ENCODE measurements at regions not wholly inside any gene's neighbourhood (a gene's known extent, or its start where the extent isn't known, plus 50 kb on each side); places are given as distances from the start of the nearest gene placed in this dataset.
"Not testable (repeated sequence)": the region's sequence is repeated elsewhere in the genome, so short reads cannot be mapped to it uniquely, and the experiment has no call there.

- H3K9me3 ChIP-seq (replicated peaks; ENCODE audit: low read length): no peaks in the 10 kb centered on the region
- H3K36me3 ChIP-seq (ENCODE audit: insufficient read depth, low read length): no peaks in the 10 kb centered on the region
- H3K4me2 ChIP-seq (ENCODE audit: low read length): no peak overlapping the region
- H3K27me3 ChIP-seq (ENCODE audit: control insufficient read depth, insufficient read depth, low read length): no peaks in the 10 kb centered on the region
- H3K4me3 ChIP-seq (ENCODE audit: low read length): no peak overlapping the region
- H3K4me1 ChIP-seq (ENCODE audit: control insufficient read depth, insufficient read depth, low read length): peaks cover 19% of the 10 kb centered on the region
- no peak overlapping the region for H3K9ac ChIP-seq (ENCODE audit: low read depth, low read length)
Observed at GRCh38 chr7:106731646-106732444, 70.9 kb upstream of the CCDC71L start.

GRCh38 chr7:106735637-106736036, 74.7 kb upstream of the CCDC71L start:
- Histone ChIP-seq H3K4me2 (ENCODE audit: low read length) (no peak overlapping the region), H3K4me1 (ENCODE audit: control insufficient read depth, insufficient read depth, low read length) (peaks cover 21% of the 10 kb centered on the region), H3K27me3 (ENCODE audit: control insufficient read depth, insufficient read depth, low read length) (no peaks in the 10 kb centered on the region), H3K4me3 (ENCODE audit: low read length) (no peak overlapping the region), H3K9me3 (replicated peaks; ENCODE audit: low read length) (no peaks in the 10 kb centered on the region), H3K9ac (ENCODE audit: low read depth, low read length) (no peak overlapping the region), H3K36me3 (ENCODE audit: insufficient read depth, low read length) (no peaks in the 10 kb centered on the region)

- Histone ChIP-seq H3K36me3 (ENCODE audit: insufficient read depth, low read length) (no peaks in the 10 kb centered on the region), H3K4me3 (ENCODE audit: low read length) (no peak overlapping the region), H3K4me2 (ENCODE audit: low read length) (no peak overlapping the region), H3K4me1 (ENCODE audit: control insufficient read depth, insufficient read depth, low read length) (peaks cover 16% of the 10 kb centered on the region), H3K9me3 (replicated peaks; ENCODE audit: low read length) (no peaks in the 10 kb centered on the region), H3K27me3 (ENCODE audit: control insufficient read depth, insufficient read depth, low read length) (no peaks in the 10 kb centered on the region), H3K9ac (ENCODE audit: low read depth, low read length) (peak overlapping the region; percentile 6)
Observed at GRCh38 chr7:106736123-106736507, 75.2 kb upstream of the CCDC71L start.

- Histone ChIP-seq H3K27me3 (ENCODE audit: control insufficient read depth, insufficient read depth, low read length) (no peaks in the 10 kb centered on the region), H3K9ac (ENCODE audit: low read depth, low read length) (peak overlapping the region; percentile 59), H3K4me2 (ENCODE audit: low read length) (peak overlapping the region; percentile 49), H3K4me1 (ENCODE audit: control insufficient read depth, insufficient read depth, low read length) (peaks cover 11% of the 10 kb centered on the region), H3K36me3 (ENCODE audit: insufficient read depth, low read length) (no peaks in the 10 kb centered on the region), H3K4me3 (ENCODE audit: low read length) (peak overlapping the region; percentile 10), H3K9me3 (replicated peaks; ENCODE audit: low read length) (no peaks in the 10 kb centered on the region)
Observed at GRCh38 chr7:106736508-106737201, 75.7 kb upstream of the CCDC71L start.

- peaks cover 6% of the 10 kb centered on the region for H3K4me1 ChIP-seq (ENCODE audit: control insufficient read depth, insufficient read depth, low read length)
- H3K4me2 ChIP-seq (ENCODE audit: low read length): peak overlapping the region; percentile 49
- no peaks in the 10 kb centered on the region for H3K27me3 ChIP-seq (ENCODE audit: control insufficient read depth, insufficient read depth, low read length)
- no peaks in the 10 kb centered on the region for H3K36me3 ChIP-seq (ENCODE audit: insufficient read depth, low read length)
- H3K4me3 ChIP-seq (ENCODE audit: low read length): no peak overlapping the region
- H3K9ac ChIP-seq (ENCODE audit: low read depth, low read length): peak overlapping the region; percentile 59
- H3K9me3 ChIP-seq (replicated peaks; ENCODE audit: low read length): no peaks in the 10 kb centered on the region
Observed at GRCh38 chr7:106737202-106737562, 76.2 kb upstream of the CCDC71L start.

- Histone ChIP-seq H3K4me3 (ENCODE audit: low read length) (no peak overlapping the region), H3K36me3 (ENCODE audit: insufficient read depth, low read length) (no peaks in the 10 kb centered on the region), H3K4me2 (ENCODE audit: low read length) (no peak overlapping the region), H3K27me3 (ENCODE audit: control insufficient read depth, insufficient read depth, low read length) (no peaks in the 10 kb centered on the region), H3K9ac (ENCODE audit: low read depth, low read length) (no peak overlapping the region), H3K9me3 (replicated peaks; ENCODE audit: low read length) (no peaks in the 10 kb centered on the region), H3K4me1 (ENCODE audit: control insufficient read depth, insufficient read depth, low read length) (peaks cover 6% of the 10 kb centered on the region)
Observed at GRCh38 chr7:106740806-106741205, 79.8 kb upstream of the CCDC71L start.

GRCh38 chr7:106744563-106745091, 83.7 kb upstream of the CCDC71L start:
- no peaks in the 10 kb centered on the region for H3K36me3 ChIP-seq (ENCODE audit: insufficient read depth, low read length)
- no peaks in the 10 kb centered on the region for H3K4me1 ChIP-seq (ENCODE audit: control insufficient read depth, insufficient read depth, low read length)
- no peak overlapping the region for H3K4me3 ChIP-seq (ENCODE audit: low read length)
- no peaks in the 10 kb centered on the region for H3K27me3 ChIP-seq (ENCODE audit: control insufficient read depth, insufficient read depth, low read length)
- H3K9ac ChIP-seq (ENCODE audit: low read depth, low read length): no peak overlapping the region
- no peak overlapping the region for H3K4me2 ChIP-seq (ENCODE audit: low read length)
- no peaks in the 10 kb centered on the region for H3K9me3 ChIP-seq (replicated peaks; ENCODE audit: low read length)

GRCh38 chr7:106747301-106747700, 86.3 kb upstream of the CCDC71L start:
- not testable (repeated sequence) for H3K9ac ChIP-seq (ENCODE audit: low read depth, low read length); H3K4me3 ChIP-seq (ENCODE audit: low read length); H3K27me3 ChIP-seq (ENCODE audit: control insufficient read depth, insufficient read depth, low read length); H3K9me3 ChIP-seq (replicated peaks; ENCODE audit: low read length); H3K4me2 ChIP-seq (ENCODE audit: low read length); H3K36me3 ChIP-seq (ENCODE audit: insufficient read depth, low read length); H3K4me1 ChIP-seq (ENCODE audit: control insufficient read depth, insufficient read depth, low read length)

- Histone ChIP-seq H3K9ac (ENCODE audit: low read depth, low read length) (no peak overlapping the region), H3K4me3 (ENCODE audit: low read length) (no peak overlapping the region), H3K27me3 (ENCODE audit: control insufficient read depth, insufficient read depth, low read length) (no peaks in the 10 kb centered on the region), H3K4me2 (ENCODE audit: low read length) (no peak overlapping the region), H3K4me1 (ENCODE audit: control insufficient read depth, insufficient read depth, low read length) (no peaks in the 10 kb centered on the region), H3K36me3 (ENCODE audit: insufficient read depth, low read length) (no peaks in the 10 kb centered on the region), H3K9me3 (replicated peaks; ENCODE audit: low read length) (no peaks in the 10 kb centered on the region)
Observed at GRCh38 chr7:106747804-106748203, 86.8 kb upstream of the CCDC71L start.

- Histone ChIP-seq H3K4me2 (ENCODE audit: low read length) (no peak overlapping the region), H3K27me3 (ENCODE audit: control insufficient read depth, insufficient read depth, low read length) (no peaks in the 10 kb centered on the region), H3K4me1 (ENCODE audit: control insufficient read depth, insufficient read depth, low read length) (no peaks in the 10 kb centered on the region), H3K4me3 (ENCODE audit: low read length) (no peak overlapping the region), H3K9ac (ENCODE audit: low read depth, low read length) (no peak overlapping the region), H3K36me3 (ENCODE audit: insufficient read depth, low read length) (no peaks in the 10 kb centered on the region), H3K9me3 (replicated peaks; ENCODE audit: low read length) (no peaks in the 10 kb centered on the region)
Observed at GRCh38 chr7:106749165-106749564, 88.2 kb upstream of the CCDC71L start.

- H3K36me3 ChIP-seq (ENCODE audit: insufficient read depth, low read length): no peaks in the 10 kb centered on the region
- no peak overlapping the region for H3K9ac ChIP-seq (ENCODE audit: low read depth, low read length)
- H3K27me3 ChIP-seq (ENCODE audit: control insufficient read depth, insufficient read depth, low read length): no peaks in the 10 kb centered on the region
- no peak overlapping the region for H3K4me2 ChIP-seq (ENCODE audit: low read length)
- H3K9me3 ChIP-seq (replicated peaks; ENCODE audit: low read length): no peaks in the 10 kb centered on the region
- H3K4me1 ChIP-seq (ENCODE audit: control insufficient read depth, insufficient read depth, low read length): no peaks in the 10 kb centered on the region
- no peak overlapping the region for H3K4me3 ChIP-seq (ENCODE audit: low read length)
Observed at GRCh38 chr7:106750773-106751172, 89.8 kb upstream of the CCDC71L start.

- Histone ChIP-seq H3K4me3 (ENCODE audit: low read length) (no peak overlapping the region), H3K9me3 (replicated peaks; ENCODE audit: low read length) (no peaks in the 10 kb centered on the region)
Observed at GRCh38 chr7:106752367-106752766, 91.4 kb upstream of the CCDC71L start.

More at GRCh38 chr7:106752367-106752766, 91.4 kb upstream of the CCDC71L start:
- no peak overlapping the region for H3K4me2 ChIP-seq (ENCODE audit: low read length)
- H3K9ac ChIP-seq (ENCODE audit: low read depth, low read length): no peak overlapping the region
- H3K36me3 ChIP-seq (ENCODE audit: insufficient read depth, low read length): no peaks in the 10 kb centered on the region
- no peaks in the 10 kb centered on the region for H3K4me1 ChIP-seq (ENCODE audit: control insufficient read depth, insufficient read depth, low read length)
- no peaks in the 10 kb centered on the region for H3K27me3 ChIP-seq (ENCODE audit: control insufficient read depth, insufficient read depth, low read length)

Data from skeletal muscle satellite cell (primary cell).